T-helper 1 cell treated with Interleukin-12 subunit alpha and Interleukin-12 subunit beta and Interleukin-4 antibody, amounts not matched to agents 30 μg/mL and 1 μg/mL, for 36 hours (primary cell): ENCODE measurements at regions not wholly inside any gene's neighbourhood (a gene's known extent, or its start where the extent isn't known, plus 50 kb on each side); places are given as distances from the start of the nearest gene placed in this dataset.

ENCODE experiments used
- H3K27ac Mint-ChIP-seq: one replicate; pipeline ENCODE4 v1.8.0; 2021; ENCODE audit warnings: mild to moderate bottlenecking, mixed read lengths
- H3K27me3 Mint-ChIP-seq: one replicate; pipeline ENCODE4 v1.8.0; 2021; ENCODE audit warnings: low read depth, mixed read lengths
- H3K36me3 Mint-ChIP-seq: one replicate; pipeline ENCODE4 v1.8.0; 2021; ENCODE audit warnings: low read depth, mixed read lengths
- H3K4me1 Mint-ChIP-seq: one replicate; pipeline ENCODE4 v1.8.0; 2021; ENCODE audit warnings: low read depth, mixed read lengths
- H3K4me3 Mint-ChIP-seq: one replicate; pipeline ENCODE4 v1.8.0; 2021; ENCODE audit warnings: mild to moderate bottlenecking, moderate library complexity, mixed read lengths
- H3K9me3 Mint-ChIP-seq: one replicate; pipeline ENCODE4 v1.8.0; 2021; ENCODE audit warnings: mixed read lengths

- no peaks in the 10 kb centered on the region for H3K36me3 Mint-ChIP-seq
- no peaks in the 10 kb centered on the region for H3K4me1 Mint-ChIP-seq
- H3K27me3 Mint-ChIP-seq: no peaks in the 10 kb centered on the region
- no peak overlapping the region for H3K27ac Mint-ChIP-seq
- H3K4me3 Mint-ChIP-seq: no peak overlapping the region
- peaks cover 15% of the 10 kb centered on the region for H3K9me3 Mint-ChIP-seq
Observed at GRCh38 chr5:30604648-30605262, 588.7 kb upstream of the CDH6 start.

- H3K36me3 Mint-ChIP-seq: no peaks in the 10 kb centered on the region
- no peaks in the 10 kb centered on the region for H3K27me3 Mint-ChIP-seq
Observed at GRCh38 chr5:30600892-30601291, 592.6 kb upstream of the CDH6 start.

GRCh38 chr5:30596495-30597064 is 596.9 kb upstream of the CDH6 start:
- H3K27me3 Mint-ChIP-seq: no peaks in the 10 kb centered on the region
- no peaks in the 10 kb centered on the region for H3K36me3 Mint-ChIP-seq
- no peak overlapping the region for H3K27ac Mint-ChIP-seq
- H3K4me1 Mint-ChIP-seq: no peaks in the 10 kb centered on the region
- peaks cover 24% of the 10 kb centered on the region for H3K9me3 Mint-ChIP-seq
- H3K4me3 Mint-ChIP-seq: no peak overlapping the region

More at GRCh38 chr5:30600892-30601291, 592.6 kb upstream of the CDH6 start:
- no peaks in the 10 kb centered on the region for H3K4me1 Mint-ChIP-seq
- no peak overlapping the region for H3K27ac Mint-ChIP-seq
- H3K4me3 Mint-ChIP-seq: no peak overlapping the region
- peaks cover 32% of the 10 kb centered on the region for H3K9me3 Mint-ChIP-seq

- peaks cover 14% of the 10 kb centered on the region for H3K9me3 Mint-ChIP-seq
- H3K27ac Mint-ChIP-seq: no peak overlapping the region
- H3K27me3 Mint-ChIP-seq: no peaks in the 10 kb centered on the region
- no peaks in the 10 kb centered on the region for H3K4me1 Mint-ChIP-seq
- H3K4me3 Mint-ChIP-seq: no peak overlapping the region
- no peaks in the 10 kb centered on the region for H3K36me3 Mint-ChIP-seq
Observed at GRCh38 chr5:30594331-30594730, 599.2 kb upstream of the CDH6 start.

- no peaks in the 10 kb centered on the region for H3K4me1 Mint-ChIP-seq
- no peaks in the 10 kb centered on the region for H3K36me3 Mint-ChIP-seq
- H3K9me3 Mint-ChIP-seq: peaks cover 7% of the 10 kb centered on the region
- no peak overlapping the region for H3K27ac Mint-ChIP-seq
- H3K27me3 Mint-ChIP-seq: no peaks in the 10 kb centered on the region
- H3K4me3 Mint-ChIP-seq: no peak overlapping the region
Observed at GRCh38 chr5:30592833-30593232, 600.7 kb upstream of the CDH6 start.

- Mint-ChIP-seq H3K9me3 (peaks cover 4% of the 10 kb centered on the region), H3K27ac (no peak overlapping the region), H3K27me3 (no peaks in the 10 kb centered on the region), H3K36me3 (no peaks in the 10 kb centered on the region), H3K4me1 (no peaks in the 10 kb centered on the region), H3K4me3 (no peak overlapping the region)
Observed at GRCh38 chr5:30581198-30581935, 612.1 kb upstream of the CDH6 start.

GRCh38 chr5:30574761-30575160 is 618.7 kb upstream of the CDH6 start:
- no peaks in the 10 kb centered on the region for H3K27me3 Mint-ChIP-seq
- H3K9me3 Mint-ChIP-seq: peaks cover 14% of the 10 kb centered on the region
- H3K4me3 Mint-ChIP-seq: no peak overlapping the region
- H3K4me1 Mint-ChIP-seq: no peaks in the 10 kb centered on the region
- H3K27ac Mint-ChIP-seq: no peak overlapping the region
- no peaks in the 10 kb centered on the region for H3K36me3 Mint-ChIP-seq

GRCh38 chr5:30572279-30572678 is 621.2 kb upstream of the CDH6 start:
- H3K4me1 Mint-ChIP-seq: no peaks in the 10 kb centered on the region

GRCh38 chr5:30561771-30562170 is 631.7 kb upstream of the CDH6 start:
- Mint-ChIP-seq H3K36me3 (no peaks in the 10 kb centered on the region), H3K9me3 (peaks cover 19% of the 10 kb centered on the region), H3K4me1 (no peaks in the 10 kb centered on the region), H3K27me3 (no peaks in the 10 kb centered on the region), H3K27ac (no peak overlapping the region), H3K4me3 (no peak overlapping the region)

More at GRCh38 chr5:30572279-30572678, 621.2 kb upstream of the CDH6 start:
- H3K9me3 Mint-ChIP-seq: peaks cover 25% of the 10 kb centered on the region
- no peaks in the 10 kb centered on the region for H3K27me3 Mint-ChIP-seq
- no peak overlapping the region for H3K27ac Mint-ChIP-seq
- H3K4me3 Mint-ChIP-seq: no peak overlapping the region
- H3K36me3 Mint-ChIP-seq: no peaks in the 10 kb centered on the region

GRCh38 chr5:30551618-30552017 is 641.9 kb upstream of the CDH6 start:
- Mint-ChIP-seq H3K27me3 (no peaks in the 10 kb centered on the region), H3K9me3 (peaks cover 6% of the 10 kb centered on the region), H3K27ac (no peak overlapping the region), H3K4me1 (no peaks in the 10 kb centered on the region), H3K36me3 (no peaks in the 10 kb centered on the region), H3K4me3 (no peak overlapping the region)

- H3K36me3 Mint-ChIP-seq: no peaks in the 10 kb centered on the region
- no peaks in the 10 kb centered on the region for H3K4me1 Mint-ChIP-seq
- peaks cover 10% of the 10 kb centered on the region for H3K9me3 Mint-ChIP-seq
- H3K27ac Mint-ChIP-seq: no peak overlapping the region
- H3K27me3 Mint-ChIP-seq: no peaks in the 10 kb centered on the region
- no peak overlapping the region for H3K4me3 Mint-ChIP-seq
Observed at GRCh38 chr5:30548580-30549305, 644.7 kb upstream of the CDH6 start.

GRCh38 chr5:30540150-30540549 is 653.3 kb upstream of the CDH6 start:
- Mint-ChIP-seq H3K4me3 (no peak overlapping the region), H3K27ac (no peak overlapping the region), H3K27me3 (no peaks in the 10 kb centered on the region), H3K9me3 (peaks cover 24% of the 10 kb centered on the region), H3K36me3 (no peaks in the 10 kb centered on the region), H3K4me1 (no peaks in the 10 kb centered on the region)

- Mint-ChIP-seq H3K9me3 (peaks cover 27% of the 10 kb centered on the region), H3K27ac (no peak overlapping the region), H3K4me1 (no peaks in the 10 kb centered on the region), H3K4me3 (no peak overlapping the region), H3K27me3 (no peaks in the 10 kb centered on the region), H3K36me3 (no peaks in the 10 kb centered on the region)
Observed at GRCh38 chr5:30539004-30539634, 654.4 kb upstream of the CDH6 start.

GRCh38 chr5:30525353-30525752 is 668.1 kb upstream of the CDH6 start:
- Mint-ChIP-seq H3K4me3 (no peak overlapping the region), H3K36me3 (no peaks in the 10 kb centered on the region), H3K4me1 (no peaks in the 10 kb centered on the region), H3K9me3 (peaks cover 11% of the 10 kb centered on the region), H3K27ac (no peak overlapping the region), H3K27me3 (no peaks in the 10 kb centered on the region)
